NCI-H69 (cell line): ENCODE measurements at regions not wholly inside any gene's neighbourhood (a gene's known extent, or its start where the extent isn't known, plus 50 kb on each side); places are given as distances from the start of the nearest gene placed in this dataset.
A peak's percentile ranks its signal among the peaks of the same experiment; 100 is the strongest.
"Not testable (repeated sequence)": the region's sequence is repeated elsewhere in the genome, so short reads cannot be mapped to it uniquely, and the experiment has no call there.

Experiments used
- DNase-seq: peaks from one replicate; lab custom pipeline; 2025; lab: John Stamatoyannopoulos, UW

GRCh38 chrX:13223868-13224567 lies 95.8 kb downstream of the ATXN3L start:
- peak; percentile 83 for DNase-seq

DNA sequence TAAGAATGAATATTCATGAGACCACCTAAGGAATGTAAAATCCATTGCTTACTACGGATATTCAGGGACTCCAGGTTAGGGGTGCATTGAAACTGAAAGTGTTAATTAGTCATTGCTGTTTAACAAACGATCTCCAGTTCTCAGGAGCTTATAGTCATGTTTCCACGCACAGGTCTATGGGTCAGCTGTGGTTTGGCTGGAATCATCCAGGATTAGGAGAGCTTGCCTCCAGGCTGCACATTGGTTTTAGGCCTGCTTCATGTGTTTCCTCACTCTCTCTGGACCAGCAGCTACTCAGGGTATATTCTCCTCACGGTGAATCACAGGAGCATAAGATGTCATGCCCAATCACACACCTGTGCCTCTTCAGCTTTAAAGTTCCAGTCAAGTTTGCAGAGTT lies 98.9 kb downstream of the ATXN3L start:
- no peak for DNase-seq

GRCh38 chrX:13219991-13220764 lies 99.7 kb downstream of the ATXN3L start:
- no peak for DNase-seq

DNA sequence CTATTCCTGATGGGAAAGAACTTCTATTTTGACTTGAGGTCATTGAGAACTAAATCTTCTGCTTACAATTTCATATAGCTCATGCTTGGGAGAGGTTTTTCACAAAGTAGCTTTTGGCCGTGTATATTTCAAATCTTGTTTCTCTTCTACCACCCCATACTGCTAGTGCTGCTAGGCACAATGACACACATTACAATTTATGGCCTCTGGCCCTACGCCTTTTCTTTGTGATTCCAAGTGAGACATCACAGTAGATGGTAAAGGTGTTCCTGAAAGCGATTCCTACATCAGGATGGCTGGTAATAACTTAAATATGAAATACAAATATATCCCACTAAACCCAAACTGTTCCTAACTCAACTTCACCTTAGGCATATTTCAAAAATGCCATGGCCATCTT lies 101.1 kb downstream of the ATXN3L start:
- DNase-seq = no peak

DNA sequence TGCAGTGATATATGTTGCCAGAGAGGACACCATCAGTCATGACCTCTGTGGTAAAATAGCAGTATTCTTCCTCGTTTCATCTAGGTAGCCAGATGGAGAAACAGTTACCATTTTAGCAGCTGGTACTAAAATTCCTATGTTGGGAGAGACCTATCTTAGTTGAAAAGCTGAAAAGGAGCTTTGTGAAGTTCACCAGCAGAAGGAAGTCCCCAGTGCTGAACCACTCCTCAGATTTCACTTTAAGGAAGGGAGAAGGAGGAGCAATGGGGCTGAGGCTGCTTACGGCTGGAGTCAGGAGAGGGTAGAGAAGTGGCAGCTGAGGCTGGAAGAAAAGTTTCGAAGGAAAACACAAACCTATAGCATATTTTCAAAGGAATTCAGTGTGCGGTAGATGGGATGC lies 103.7 kb downstream of the ATXN3L start:
- DNase-seq = no peak

DNA sequence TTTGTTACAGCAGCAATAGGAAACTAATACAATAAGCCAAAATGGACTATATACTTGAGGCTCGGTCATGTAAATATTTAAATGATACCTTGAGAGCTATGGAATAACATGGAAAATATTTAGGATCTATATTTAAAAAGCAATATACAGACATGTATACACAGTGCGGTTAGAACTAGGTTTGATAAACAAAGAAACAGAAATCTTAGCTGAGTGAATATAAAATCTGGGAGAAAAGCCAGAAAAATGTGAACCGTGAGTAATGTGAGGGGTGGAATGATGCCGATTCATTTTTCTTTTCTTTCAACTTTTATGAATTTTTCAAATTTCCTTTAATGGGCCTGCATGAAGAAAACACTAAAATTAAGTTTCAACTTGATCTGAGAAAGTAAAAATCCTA lies 104.1 kb downstream of the ATXN3L start:
- no peak for DNase-seq

DNA sequence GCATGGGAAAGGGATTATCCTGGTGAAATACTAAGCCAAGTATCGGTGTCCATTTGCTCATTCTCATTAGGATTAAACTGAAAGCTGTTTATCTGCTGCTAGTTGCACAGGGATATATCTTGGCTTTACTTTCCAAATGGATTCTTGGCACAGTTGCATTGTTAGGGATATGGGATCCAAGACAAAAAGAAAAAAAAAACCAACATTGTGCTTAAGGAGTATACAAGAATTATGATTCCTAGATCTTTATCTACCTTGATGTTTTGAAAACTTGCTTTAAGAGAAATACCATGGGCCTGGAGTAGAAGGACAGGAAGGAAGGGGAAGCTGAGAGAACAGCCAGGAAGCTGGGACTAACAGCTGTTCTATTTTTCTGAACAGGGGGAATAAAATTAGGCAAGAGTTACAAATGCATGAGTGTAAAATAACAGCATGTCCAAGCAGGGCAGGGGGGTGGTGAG lies 107.6 kb downstream of the ATXN3L start:
- DNase-seq = peak; percentile 12

- DNase-seq = not testable (repeated sequence)
These were observed 109.7 kb downstream of the ATXN3L start for GRCh38 chrX:13210142-13210541.

GRCh38 chrX:13209704-13210103 lies 110.1 kb downstream of the ATXN3L start:
- not testable (repeated sequence) for DNase-seq

- DNase-seq = no peak
These were observed 111.4 kb downstream of the ATXN3L start for GRCh38 chrX:13208281-13208935.

- DNase-seq = no peak
These were observed 116.6 kb downstream of the ATXN3L start for GRCh38 chrX:13203271-13203670.

GRCh38 chrX:13201605-13202219 lies 118.1 kb downstream of the ATXN3L start:
- no peak for DNase-seq

DNA sequence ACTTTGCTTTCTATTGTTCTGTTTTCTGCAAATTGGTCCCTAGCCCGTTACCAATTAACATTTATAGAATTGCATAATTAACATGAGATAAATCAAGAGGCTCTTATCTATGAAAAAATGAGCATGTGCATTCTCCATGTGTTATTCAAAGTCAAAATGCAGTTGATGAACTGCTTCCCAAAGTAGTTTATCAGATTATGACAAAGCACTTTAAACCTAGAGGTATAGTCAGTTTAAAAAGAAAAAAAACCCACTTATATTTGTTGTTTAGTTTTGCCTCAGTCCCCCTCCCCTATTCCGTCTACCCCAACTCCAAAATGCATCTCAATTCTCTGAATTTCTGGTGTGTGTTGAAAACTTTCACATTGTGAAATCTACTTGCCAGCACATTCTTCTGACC lies 119.5 kb downstream of the ATXN3L start:
- DNase-seq = no peak

DNA sequence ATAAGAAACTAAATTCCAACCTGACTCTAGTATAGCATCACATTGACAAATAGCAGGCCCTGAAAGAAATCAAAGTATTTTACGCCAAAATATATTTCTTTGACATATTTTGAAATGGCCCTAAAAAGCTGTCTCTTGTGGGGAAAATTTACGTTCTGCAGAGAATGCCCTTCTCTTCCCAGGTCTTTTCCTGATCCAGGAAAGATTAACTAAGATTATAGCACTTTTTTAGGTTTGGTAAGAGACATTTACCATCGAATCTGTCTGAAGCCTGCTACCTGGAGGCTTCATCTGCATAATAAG lies 121.1 kb downstream of the ATXN3L start:
- DNase-seq = no peak

DNA sequence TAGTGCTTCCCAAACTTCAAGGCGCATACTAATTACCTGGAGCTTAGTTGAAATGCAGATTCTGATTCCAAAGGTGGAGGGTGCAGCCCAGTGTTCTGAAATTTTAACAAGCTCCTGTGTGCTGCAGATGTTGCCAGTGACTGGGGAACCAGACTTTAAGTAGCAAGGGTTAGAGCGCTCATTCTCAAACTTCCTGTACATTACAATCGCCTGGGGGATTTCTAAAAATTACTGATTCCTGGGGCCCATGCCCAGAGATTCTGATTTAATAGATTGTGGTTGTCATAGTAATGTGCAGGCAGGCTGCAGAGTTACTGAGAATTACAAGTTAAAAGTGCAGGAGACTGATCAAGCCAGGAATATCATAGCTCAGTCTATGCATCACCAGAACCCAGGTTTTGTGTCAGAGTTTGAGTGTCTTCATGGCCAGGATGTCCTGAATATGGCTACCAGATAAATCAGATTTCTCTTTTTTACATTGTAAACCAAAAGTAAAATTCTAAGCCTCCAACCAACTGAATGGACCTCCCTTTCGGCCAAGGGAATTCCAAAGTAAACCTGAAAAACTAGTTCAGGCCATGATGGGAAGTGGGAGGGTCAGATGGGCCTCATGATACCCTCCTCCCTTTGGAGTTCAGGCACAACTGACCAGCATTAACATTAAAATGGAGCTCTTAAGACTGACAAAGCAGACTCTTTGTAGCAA lies 121.6 kb downstream of the ATXN3L start:
- no peak for DNase-seq

DNA sequence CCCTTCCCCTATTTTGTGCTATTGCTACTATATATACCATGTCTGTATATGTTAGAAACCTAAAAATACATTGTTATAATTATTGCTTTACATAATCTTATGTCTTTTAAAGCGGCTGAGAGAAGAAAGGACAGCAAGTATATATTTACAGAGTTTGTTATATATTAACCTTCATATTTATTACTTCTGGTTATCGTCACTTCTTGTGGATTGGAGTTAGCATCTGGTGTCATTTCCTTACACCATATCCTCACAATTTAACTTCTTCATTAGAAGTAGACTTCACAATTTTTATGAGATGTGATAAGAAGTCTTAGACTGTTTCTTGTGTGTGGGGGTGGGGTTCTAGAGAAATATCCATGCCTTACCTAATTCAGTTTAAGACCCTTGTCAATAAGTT lies 123.1 kb downstream of the ATXN3L start:
- DNase-seq = no peak

- DNase-seq = peak; percentile 15
These were observed 124.5 kb downstream of the ATXN3L start for GRCh38 chrX:13195340-13195739.

DNA sequence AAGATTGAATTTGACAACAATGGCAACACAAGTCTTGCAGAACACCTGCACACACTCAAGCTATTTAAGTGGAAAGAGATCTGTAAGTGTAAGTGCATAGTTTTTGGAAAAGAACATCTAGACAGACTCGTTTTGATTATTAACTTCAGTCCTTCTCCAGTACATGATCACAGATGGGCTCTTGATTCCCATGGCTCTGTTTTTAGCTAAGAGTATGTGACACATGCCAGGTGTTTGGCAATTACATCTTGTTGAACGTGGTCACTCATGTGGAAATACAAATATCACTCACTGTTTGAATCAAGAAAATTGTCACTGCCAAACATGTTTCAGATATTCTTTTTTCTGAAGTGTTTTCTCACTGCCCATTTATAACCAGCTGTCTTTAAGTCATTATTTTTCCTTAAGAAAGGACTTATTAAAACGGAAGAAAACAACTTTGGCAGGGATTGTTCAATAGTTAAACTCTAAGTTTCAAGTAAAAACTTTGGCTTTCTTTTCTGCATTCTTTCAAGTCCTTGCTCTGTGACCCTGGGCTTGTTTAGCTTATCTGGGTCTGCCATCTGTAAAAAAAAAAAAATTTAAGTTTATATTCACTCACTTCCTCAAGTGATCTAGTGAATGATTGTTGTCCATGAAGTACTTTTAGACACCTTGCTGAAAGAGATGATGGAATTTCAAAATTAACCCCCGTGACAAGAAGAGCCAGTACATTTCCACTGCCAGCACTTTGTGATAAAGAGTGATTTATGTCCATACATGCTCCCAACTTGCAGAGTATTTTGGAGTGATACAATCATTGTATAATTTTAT lies 125.4 kb downstream of the ATXN3L start:
- DNase-seq = peak; percentile 94

- DNase-seq = peak; percentile 93
These were observed 129.8 kb downstream of the ATXN3L start for GRCh38 chrX:13190051-13190450.

- DNase-seq = no peak
These were observed 130.5 kb downstream of the ATXN3L start for GRCh38 chrX:13189380-13189779.

DNA sequence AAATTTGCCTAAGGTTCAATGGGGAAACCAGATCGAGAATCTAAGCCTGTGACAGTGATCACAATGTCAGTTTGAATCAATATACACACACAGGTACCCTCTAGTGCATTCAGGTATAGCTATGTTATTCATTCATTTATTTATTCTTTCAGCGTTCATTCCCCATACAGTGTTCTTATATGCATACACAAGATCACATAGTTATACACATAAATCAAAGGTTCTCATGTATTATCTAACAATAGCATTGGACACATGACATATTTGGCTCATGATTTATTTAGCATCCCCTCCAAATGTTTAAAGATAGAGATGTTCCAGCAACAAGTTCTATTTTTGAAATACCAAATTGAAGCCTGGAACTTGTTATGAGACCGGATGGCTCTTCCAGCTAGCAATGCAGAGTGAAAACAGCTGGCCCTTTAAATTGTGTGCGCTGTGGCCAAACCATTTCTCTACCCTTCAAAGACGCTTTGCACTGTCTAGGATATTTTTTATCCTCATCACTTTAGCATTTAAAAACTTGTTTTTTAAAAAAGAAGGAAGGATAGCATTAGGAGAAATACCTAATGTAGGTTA lies 131.0 kb downstream of the ATXN3L start:
- no peak for DNase-seq
